DOHH2 (cell line): ENCODE measurements at regions not wholly inside any gene's neighbourhood (a gene's known extent, or its start where the extent isn't known, plus 50 kb on each side); places are given as distances from the start of the nearest gene placed in this dataset.

Experiments used
- H3F3A ChIP-seq: fragments of 200-600 bp; sonication (generic), shearing (Covaris generic); 2 replicates; pipeline ENCODE4 v1.6.0; 2016; ENCODE audit warnings: antibody characterized with exemption, mild to moderate bottlenecking; ENCODE audit not compliant: control insufficient read depth, insufficient read depth
- H3K27ac ChIP-seq: fragments of 200-600 bp; sonication (generic); 2 replicates; pipeline ENCODE4 v1.5.1; 2014; ENCODE audit warnings: low read depth, mild to moderate bottlenecking, low read length, moderate library complexity
- H3K27me3 ChIP-seq: fragments of 200-600 bp; sonication (generic); 2 replicates; pipeline ENCODE4 v1.6.1; 2014; ENCODE audit warnings: mild to moderate bottlenecking, low read length, mixed read lengths; ENCODE audit not compliant: control insufficient read depth
- H3K36me3 ChIP-seq: fragments of 200-600 bp; sonication (generic); 2 replicates; pipeline ENCODE4 v1.6.1; 2014; ENCODE audit warnings: mild to moderate bottlenecking, low read length, moderate library complexity, mixed read lengths; ENCODE audit not compliant: control insufficient read depth
- H3K4me1 ChIP-seq: fragments of 200-600 bp; sonication (generic); 2 replicates; pipeline ENCODE4 v1.6.1; 2014; ENCODE audit warnings: mild to moderate bottlenecking, low read length, mixed read lengths; ENCODE audit not compliant: control insufficient read depth
- H3K4me2 ChIP-seq: fragments of 200-600 bp; sonication (generic); 2 replicates; pipeline ENCODE4 v1.6.0; 2014; ENCODE audit warnings: mild to moderate bottlenecking, low read length, moderate library complexity
- H3K4me3 ChIP-seq: fragments of 200-600 bp; sonication (generic); 2 replicates; pipeline ENCODE4 v1.5.1; 2014; ENCODE audit warnings: mild to moderate bottlenecking, low read length, mixed read lengths
- H3K79me2 ChIP-seq: fragments of 200-600 bp; sonication (generic); 2 replicates; pipeline ENCODE4 v1.6.1; 2014; ENCODE audit warnings: mild to moderate bottlenecking, low read length, mixed read lengths; ENCODE audit not compliant: control insufficient read depth
- H3K9me2 ChIP-seq: fragments of 200-600 bp; sonication (generic); replicated peaks from 2 replicates; pipeline ENCODE4 v1.6.1; 2014; ENCODE audit warnings: mild to moderate bottlenecking, low read length, mixed read lengths; ENCODE audit not compliant: control insufficient read depth
- H3K9me3 ChIP-seq: fragments of 200-600 bp; sonication (generic); 2 replicates; pipeline ENCODE4 v1.6.1; 2014; ENCODE audit warnings: antibody characterized with exemption, low read length, mixed read lengths; ENCODE audit not compliant: control insufficient read depth, insufficient read depth
- H4K20me1 ChIP-seq: fragments of 200-600 bp; sonication (generic); 2 replicates; pipeline ENCODE4 v1.6.0; 2014; ENCODE audit warnings: low read depth, mild to moderate bottlenecking, antibody characterized with exemption, low read length, moderate library complexity; ENCODE audit not compliant: control insufficient read depth, insufficient read depth
- EZH2phosphoT487 ChIP-seq: fragments of 200-600 bp; sonication (generic); IDR thresholded peaks from 2 replicates; pipeline ENCODE4 v1.6.1; 2017; ENCODE audit warnings: borderline replicate concordance, mild to moderate bottlenecking, antibody characterized with exemption, low read length, moderate library complexity, mixed read lengths
- TF ChIP-seq, protein P1 (sequence below): fragments of 200-600 bp; sonication (generic); IDR thresholded peaks from one replicate; pipeline ENCODE4 v1.5.1; 2014; ENCODE audit warnings: antibody characterized with exemption, mild to moderate bottlenecking, low read depth, low read length; ENCODE audit not compliant: poor library complexity, severe bottlenecking

DNA sequence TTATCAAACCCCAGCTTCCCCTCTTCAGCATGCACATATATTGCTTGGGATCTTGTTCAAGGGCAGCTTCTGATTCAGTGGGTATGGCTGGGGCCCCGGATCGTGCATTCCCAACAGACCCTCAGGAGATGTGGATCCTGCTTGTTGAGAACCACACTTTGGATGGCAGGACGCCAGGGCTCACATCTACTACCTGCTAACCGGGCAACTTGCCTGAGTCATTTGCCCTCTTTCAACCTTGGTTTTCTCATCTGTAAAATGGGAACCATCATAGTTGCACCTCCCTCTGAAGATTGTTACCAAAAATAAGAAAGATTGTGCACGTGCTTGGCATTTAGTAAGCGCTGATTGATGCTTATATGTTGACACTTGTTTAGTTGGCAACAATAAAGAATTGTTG lies 154.6 kb downstream of the ACKR3 start:
- H4K20me1 ChIP-seq = no peaks in the 10 kb centered on the region
- no peak overlapping the region for H3K4me3 ChIP-seq
- no peak overlapping the region for H3K27ac ChIP-seq
- H3K79me2 ChIP-seq = no peaks in the 10 kb centered on the region
- H3K4me2 ChIP-seq = no peak overlapping the region
- no peaks in the 10 kb centered on the region for H3K36me3 ChIP-seq
- H3K27me3 ChIP-seq = no peaks in the 10 kb centered on the region
- no peaks in the 10 kb centered on the region for H3F3A ChIP-seq
- TF ChIP-seq, protein P1, sequence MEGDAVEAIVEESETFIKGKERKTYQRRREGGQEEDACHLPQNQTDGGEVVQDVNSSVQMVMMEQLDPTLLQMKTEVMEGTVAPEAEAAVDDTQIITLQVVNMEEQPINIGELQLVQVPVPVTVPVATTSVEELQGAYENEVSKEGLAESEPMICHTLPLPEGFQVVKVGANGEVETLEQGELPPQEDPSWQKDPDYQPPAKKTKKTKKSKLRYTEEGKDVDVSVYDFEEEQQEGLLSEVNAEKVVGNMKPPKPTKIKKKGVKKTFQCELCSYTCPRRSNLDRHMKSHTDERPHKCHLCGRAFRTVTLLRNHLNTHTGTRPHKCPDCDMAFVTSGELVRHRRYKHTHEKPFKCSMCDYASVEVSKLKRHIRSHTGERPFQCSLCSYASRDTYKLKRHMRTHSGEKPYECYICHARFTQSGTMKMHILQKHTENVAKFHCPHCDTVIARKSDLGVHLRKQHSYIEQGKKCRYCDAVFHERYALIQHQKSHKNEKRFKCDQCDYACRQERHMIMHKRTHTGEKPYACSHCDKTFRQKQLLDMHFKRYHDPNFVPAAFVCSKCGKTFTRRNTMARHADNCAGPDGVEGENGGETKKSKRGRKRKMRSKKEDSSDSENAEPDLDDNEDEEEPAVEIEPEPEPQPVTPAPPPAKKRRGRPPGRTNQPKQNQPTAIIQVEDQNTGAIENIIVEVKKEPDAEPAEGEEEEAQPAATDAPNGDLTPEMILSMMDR = no peak
- TF ChIP-seq EZH2phosphoT487 = no peak
- no peaks in the 10 kb centered on the region for H3K9me2 ChIP-seq
- H3K9me3 ChIP-seq = no peaks in the 10 kb centered on the region
- no peaks in the 10 kb centered on the region for H3K4me1 ChIP-seq

DNA sequence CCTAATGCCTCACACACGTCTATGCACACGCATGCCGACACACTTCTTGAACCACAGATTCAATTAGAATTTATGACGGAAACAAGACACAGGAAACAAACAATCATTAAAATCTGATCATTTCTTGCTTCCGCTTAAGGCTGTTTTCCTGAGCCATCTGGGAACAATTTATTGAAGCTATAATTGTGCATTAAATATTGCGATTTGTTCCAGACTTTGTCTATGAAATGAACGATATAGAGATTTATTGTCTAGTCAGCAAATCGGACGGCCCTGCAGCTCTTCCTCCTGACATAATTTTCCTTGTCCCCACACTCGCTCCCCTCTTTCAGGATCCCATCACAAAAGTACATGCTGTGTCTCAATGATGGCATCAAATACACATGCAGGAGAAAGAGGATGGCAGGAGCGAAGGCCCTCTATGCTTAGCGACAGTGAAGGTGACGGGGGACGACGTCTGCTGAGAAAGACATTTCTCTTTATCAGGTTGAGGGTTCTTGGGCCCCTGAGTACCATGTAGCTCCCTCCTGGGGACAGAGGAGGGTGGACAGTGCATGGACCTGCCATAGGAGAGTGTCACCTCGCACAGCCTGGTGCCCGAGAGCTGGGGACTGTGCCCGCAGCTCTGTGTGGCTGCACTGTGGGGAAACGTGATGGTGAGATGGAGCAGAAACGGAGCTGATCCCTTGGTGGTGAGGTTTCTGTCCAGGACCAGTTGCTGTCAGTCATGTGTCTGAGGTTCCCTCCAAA lies 157.3 kb downstream of the ACKR3 start:
- TF ChIP-seq, protein P1 = no peak
- no peak for TF ChIP-seq EZH2phosphoT487
- Histone ChIP-seq H3F3A (no peaks in the 10 kb centered on the region), H3K36me3 (no peaks in the 10 kb centered on the region), H3K4me3 (no peak overlapping the region), H3K4me2 (no peak overlapping the region), H3K27me3 (no peaks in the 10 kb centered on the region), H4K20me1 (no peaks in the 10 kb centered on the region), H3K4me1 (no peaks in the 10 kb centered on the region), H3K9me2 (no peaks in the 10 kb centered on the region), H3K79me2 (no peaks in the 10 kb centered on the region), H3K27ac (no peak overlapping the region), H3K9me3 (no peaks in the 10 kb centered on the region)

DNA sequence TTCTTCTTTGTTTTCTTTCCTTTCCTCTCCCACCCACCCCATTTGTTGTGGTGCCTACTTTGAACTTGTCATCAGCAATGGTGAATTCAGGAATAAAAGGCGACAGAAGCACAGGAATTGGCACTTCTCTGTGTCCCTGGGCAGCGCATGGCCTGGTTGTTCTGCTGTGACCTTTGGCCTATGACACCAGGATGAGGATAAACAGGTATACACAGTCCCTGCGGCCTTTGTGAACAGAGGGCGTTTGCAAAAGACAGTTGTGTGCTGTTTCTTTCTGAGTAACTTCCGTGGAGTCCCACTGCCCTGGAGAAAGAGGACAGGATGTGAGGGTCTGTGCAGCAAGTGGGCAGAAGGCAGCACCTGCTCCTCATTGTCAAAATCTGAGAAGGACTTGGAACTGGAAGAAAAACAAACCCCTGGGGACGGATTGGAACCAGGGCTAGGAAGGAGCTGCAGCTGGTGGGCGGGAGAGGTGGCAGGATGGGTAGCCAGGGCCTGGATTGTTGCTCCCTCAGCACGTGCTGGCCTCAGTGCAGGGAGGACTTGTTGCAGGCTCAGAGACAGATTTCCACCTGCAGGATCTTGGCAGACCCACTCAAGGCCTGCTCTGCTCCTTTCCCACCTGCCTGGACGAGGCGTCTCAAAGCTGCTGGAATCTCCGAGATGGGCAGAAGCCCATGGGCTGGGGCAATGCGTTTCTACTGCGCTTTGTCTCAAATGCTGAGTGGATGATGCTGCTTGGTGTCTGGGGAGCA lies 159.5 kb downstream of the ACKR3 start:
- no peak for TF ChIP-seq EZH2phosphoT487
- TF ChIP-seq, protein P1 = no peak
- no peaks in the 10 kb centered on the region for H4K20me1 ChIP-seq
- H3K27me3 ChIP-seq = no peaks in the 10 kb centered on the region
- no peak overlapping the region for H3K4me2 ChIP-seq
- H3K4me3 ChIP-seq = no peak overlapping the region
- no peaks in the 10 kb centered on the region for H3K9me2 ChIP-seq
- H3K79me2 ChIP-seq = no peaks in the 10 kb centered on the region
- H3K4me1 ChIP-seq = no peaks in the 10 kb centered on the region
- H3K9me3 ChIP-seq = no peaks in the 10 kb centered on the region
- no peaks in the 10 kb centered on the region for H3F3A ChIP-seq
- H3K36me3 ChIP-seq = no peaks in the 10 kb centered on the region
- H3K27ac ChIP-seq = no peak overlapping the region
